NCI-H460 (cell line): ENCODE measurements at regions not wholly inside any gene's neighbourhood (a gene's known extent, or its start where the extent isn't known, plus 50 kb on each side); places are given as distances from the start of the nearest gene placed in this dataset.

ENCODE experiments used
- DNase-seq: peaks from one replicate; pipeline ENCODE4 v3.0.0-alpha.2; 2016; ENCODE audit warnings: low read depth; ENCODE audit errors: extremely low read depth

DNA sequence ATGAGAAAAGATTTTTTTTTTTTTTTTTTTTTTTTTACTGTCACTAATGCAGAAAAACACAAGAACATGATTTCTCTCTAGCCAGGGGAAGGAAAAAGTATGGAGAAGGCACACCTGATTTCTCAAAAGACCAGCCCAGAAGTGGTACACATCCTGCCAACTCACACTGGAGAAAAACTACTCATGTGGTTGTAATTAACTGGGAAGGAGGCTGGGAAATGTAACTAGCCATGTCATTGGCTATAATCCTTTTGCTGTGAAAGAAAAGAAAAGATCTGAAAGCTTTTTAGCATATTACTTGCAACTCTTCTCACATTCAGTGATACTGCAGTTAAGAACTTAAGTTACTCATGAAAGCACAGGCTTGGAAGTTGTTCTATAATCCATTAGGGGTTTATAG lies 195.9 kb upstream of the PMFBP1 start:
- DNase-seq: no peak

DNA sequence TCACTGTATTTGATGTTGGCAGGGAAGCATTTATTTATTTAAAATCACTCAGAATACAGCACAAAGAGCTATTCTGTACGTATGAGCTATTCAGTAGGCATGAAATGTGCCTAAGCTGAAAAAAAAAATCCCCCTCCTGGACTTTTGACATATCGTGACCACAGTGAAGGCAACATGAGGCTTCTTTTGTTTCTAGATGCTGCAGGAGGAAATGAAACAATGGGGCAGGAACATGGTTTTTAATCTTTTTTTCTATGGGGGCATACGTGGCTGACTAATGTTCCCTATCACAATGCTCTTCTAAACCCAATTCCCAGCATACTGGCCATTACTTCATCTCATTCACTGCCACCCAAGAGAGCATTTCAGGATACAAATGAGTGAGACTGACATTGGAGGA lies 191.0 kb upstream of the PMFBP1 start:
- DNase-seq: no peak

DNA sequence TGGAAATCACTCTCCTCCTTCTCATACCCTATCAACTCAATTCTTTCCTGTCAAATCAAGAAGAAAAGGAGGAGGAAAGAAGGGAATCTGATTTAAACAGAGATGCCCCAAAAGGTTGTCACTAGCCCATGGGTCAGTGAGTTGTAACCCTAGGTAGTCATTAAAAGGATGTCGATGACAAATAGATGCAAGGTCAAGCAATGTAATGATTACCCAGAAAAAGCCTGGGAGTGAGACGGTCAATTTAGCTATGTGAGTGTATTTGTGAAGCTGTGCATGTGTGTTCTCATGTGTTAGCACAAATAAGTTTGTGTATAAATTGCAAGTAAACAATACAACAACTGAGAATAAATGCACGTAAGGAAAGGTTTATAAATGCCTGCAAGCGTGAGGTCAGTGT lies 190.5 kb upstream of the PMFBP1 start:
- no peak for DNase-seq

DNA sequence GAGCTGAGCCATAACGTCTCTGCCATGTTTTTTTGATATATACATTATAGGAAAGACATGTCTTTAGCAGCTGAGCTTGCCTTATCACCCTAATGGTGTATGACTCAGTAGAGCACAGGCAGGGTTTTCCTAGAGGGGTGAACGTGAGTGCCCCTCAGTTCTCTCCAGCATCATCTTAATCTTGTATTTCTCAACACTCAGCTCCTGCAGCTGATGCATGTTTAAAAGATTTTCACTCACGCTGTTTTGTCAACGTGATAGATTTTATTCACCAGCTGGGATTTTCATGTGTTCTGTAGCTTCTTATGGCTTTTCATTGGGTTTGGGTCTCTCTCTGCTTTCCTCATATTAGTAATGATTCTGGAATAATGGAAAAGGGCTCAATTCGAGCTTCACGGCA lies 186.0 kb upstream of the PMFBP1 start:
- no peak for DNase-seq

DNA sequence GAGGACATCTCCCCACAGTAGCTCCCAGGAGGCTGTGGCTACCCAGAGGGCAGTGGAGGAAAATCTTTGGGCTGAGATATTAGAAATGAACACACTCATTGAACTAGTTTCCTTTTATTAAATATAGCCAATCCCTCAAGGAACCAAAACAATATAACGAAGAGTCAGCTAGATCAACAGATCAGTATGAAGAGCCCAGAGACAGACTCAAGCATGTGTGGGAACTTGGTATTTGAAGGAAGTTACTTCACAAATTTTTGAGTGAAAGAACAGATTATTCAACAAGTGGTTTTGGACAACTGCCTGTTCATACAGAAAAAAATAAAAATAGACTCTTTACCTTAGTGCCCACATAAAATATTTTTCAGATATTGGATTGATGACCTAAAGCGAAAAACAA lies 183.6 kb upstream of the PMFBP1 start:
- DNase-seq: no peak

DNA sequence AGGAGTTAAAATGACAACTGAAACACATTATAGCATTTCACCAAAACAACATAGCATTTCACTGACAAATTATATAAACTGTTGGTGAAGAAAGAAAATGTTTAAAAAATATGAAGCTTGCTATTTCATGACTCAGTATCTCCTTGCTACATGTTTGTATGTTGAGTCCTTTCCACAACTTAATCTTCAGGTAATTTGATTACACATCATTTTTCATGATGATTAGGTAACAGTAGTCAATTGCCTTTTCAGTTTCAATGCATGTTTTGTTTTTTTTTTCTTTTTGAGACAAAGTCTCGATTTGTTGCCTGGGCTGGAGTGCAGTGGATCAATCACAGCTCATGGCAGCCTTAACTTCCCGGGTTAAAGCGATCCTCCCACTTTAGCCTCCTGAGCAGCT lies 177.8 kb upstream of the PMFBP1 start:
- no peak for DNase-seq

DNA sequence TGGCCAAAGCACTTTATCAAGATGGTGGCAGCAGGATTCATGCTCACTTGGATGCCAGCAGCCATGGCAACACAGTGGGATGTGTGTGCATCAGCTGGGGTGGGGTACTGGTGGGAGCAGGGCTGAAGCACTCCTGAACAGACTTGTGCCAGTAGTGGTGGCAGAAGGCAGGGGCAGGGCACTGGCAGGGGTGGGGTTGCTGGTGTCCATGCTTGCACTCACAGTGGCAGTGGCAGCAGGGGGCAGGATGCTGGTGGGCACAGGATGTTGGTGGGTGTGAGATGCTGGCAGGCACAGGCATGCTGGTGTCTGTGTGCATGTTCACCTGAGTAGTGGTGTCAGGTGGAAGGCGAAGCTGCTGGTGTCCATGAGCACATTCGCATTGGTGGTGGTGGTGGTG lies 161.0 kb upstream of the PMFBP1 start:
- no peak for DNase-seq

DNA sequence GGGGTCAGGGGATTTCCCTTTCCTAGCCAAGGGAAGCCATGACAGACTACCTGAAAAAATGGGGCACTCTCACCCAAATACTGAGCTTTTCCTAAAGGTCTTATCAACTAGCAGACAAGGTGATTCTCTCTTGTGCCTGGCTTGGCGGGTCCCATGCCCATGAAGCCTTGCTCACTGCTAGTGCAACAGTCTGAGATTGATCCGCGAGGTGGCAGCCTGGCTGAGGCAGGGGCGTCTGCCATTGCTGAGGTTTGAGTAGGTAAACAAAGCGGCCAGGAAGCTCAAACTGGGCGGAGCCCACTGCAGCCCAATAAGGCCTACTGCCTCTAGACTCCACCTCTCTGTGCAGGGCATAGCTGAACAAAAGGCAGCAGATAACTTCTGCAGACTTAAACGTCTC lies 152.6 kb upstream of the PMFBP1 start:
- DNase-seq: no peak

DNA sequence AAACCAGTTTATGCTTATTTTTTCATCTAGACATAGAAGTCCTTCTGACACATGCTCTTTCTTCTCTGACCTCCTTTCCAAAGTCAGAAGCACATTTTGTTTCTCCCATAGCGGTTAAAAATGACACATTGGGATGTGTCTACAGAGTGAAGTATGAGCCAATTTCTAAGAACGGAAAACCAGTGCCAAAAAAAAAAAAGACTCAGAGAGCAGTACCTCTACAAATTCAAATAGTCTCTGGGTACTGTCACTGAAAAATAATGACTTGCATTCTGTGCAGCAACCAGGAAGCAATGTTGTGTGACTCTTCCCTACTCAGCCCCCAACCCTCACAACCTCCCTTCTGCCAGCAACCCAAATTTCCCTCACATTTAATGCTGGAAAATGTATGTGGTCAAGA lies 145.5 kb upstream of the PMFBP1 start:
- no peak for DNase-seq

DNA sequence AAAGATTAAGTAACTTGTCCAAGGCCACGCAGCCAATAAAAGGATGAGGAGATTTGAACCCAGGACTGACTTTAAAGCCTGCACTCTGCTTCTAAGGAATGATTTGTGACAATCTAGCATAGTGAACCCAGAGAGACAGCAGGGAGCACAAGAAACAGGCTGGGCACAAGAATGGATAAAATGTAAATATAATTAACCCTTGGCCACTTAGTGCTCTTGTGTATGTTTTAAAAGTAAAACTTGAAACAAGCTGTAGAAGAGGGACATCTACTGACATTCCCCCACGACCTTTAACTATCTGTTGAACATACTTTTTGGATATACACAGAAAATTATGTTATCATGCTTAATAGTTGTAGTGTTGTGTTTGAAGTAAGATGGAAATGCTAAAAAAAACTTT lies 141.9 kb upstream of the PMFBP1 start:
- DNase-seq: no peak

DNA sequence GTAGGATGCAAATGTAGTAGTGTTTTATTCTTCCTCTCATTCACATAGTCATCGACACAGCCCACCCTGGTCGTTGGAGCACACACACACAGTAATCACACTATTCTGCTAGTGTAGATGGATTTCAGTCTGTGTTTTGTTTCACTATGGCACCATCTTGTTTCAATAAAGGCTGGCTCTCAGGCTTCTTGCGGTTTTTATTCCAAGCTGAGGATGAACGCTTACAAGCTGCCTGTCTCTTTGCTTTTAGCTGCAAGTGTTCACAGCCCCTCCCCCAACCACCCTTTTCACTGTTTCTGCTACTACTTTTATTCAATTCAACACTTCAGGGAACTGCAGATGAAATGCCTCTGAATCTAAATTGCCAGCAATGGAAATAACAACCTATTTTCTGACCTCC lies 140.9 kb upstream of the PMFBP1 start:
- no peak for DNase-seq

DNA sequence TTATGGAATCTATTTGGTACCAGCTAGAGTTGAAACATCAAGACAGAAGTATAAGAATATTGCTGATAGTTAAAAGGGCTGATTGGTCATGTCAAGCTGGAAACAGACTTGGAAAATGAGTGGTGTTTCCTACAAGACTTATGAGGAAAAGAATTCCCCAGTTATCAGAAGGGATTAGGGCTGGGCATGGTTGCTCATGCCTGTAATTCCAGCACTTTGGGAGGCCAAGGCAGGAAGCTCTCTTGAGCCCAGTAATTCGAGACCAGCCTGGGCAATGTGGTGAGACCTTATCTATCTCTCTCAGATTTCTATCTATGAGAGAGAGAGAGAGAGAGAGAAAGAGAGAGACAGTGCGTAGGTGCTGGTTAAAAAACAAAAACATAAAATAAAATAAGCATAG lies 139.5 kb upstream of the PMFBP1 start:
- DNase-seq: no peak

DNA sequence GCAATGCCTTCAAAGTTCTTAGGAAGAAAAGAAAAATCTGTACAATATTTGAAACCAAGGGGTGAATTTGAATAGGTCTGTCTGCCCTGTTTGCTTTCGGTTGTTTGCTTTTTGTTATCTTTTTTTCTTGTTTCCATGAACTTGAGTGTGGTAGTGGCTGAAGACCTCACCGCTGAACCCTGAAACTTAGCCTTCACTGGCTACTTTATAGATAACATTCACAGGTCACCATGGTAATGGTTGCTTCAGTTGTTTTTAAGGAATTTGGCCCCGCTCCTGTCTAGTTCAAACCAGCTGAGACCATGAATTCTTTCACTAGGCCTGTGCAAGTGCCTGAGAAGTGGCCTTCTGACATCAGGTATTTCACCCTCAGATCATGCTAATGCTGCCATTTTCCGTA lies 137.0 kb upstream of the PMFBP1 start:
- DNase-seq: no peak

DNA sequence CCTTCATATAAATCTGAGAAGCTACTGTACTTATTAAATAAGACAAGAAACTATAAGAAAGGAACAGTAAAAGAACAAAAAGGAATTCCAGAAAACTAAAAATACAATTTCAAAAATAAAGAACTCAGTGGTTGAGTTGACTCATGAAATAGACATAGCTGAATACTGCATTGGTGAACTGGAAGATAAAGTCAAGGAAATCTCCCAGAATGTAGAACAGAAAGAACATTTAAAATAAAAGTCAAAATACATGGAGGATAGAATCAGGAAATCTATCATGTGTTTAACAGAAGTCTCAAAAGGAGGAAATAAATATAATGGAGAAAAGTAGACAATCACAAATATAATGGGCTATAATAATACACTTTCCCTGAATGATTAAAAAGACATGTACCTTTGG lies 136.4 kb upstream of the PMFBP1 start:
- DNase-seq: no peak

DNA sequence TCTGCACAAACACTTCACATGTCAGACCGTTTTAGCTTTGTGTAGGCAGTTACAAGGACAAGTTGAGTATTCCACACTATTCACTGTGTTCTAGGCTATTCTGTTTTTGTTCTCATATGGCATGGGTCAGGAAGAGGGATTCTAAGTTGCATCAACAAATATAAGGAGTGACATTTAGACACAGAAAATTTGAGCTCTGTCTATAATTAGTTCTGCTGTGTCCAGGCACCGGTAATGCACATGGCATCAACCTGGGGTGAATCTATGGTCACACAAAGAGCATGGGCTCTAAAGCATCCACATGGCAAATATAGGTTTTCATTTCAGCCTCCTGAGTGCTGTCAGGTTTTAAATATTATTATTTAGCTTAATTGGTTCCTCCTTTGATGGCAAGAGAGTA lies 130.4 kb upstream of the PMFBP1 start:
- no peak for DNase-seq

DNA sequence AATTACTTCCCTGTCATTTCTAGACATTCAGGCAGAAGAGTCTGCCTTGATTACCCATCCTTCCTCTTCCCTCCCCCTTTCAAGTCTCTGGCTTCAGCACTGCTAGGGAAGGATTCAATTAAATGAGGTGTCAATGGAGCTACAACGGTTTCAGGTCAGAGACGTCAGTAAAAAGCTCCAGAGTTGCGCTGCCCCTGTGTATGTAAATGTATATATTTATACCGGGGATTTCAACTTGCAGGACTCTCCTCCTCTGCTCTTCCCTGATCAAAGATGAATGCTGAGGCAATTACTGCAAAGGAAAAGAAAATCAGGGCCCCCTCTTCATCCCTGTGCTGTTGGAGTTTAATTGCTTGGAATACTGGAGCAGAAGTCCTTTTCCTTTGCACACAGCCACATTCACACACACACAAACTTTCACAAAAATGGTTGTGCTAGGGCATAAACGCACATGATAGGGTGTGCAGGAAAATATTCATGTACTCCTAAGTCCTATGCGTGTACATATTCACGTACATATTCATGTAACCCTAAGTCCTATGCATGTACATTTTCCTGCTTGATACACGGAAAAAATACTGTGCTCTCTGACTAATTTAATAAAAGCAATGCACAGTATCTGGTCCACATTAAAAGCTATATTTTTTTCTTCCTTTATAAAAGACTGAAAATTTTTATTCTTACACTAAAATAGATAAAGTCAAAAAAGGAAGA lies 129.7 kb upstream of the PMFBP1 start:
- DNase-seq: no peak

DNA sequence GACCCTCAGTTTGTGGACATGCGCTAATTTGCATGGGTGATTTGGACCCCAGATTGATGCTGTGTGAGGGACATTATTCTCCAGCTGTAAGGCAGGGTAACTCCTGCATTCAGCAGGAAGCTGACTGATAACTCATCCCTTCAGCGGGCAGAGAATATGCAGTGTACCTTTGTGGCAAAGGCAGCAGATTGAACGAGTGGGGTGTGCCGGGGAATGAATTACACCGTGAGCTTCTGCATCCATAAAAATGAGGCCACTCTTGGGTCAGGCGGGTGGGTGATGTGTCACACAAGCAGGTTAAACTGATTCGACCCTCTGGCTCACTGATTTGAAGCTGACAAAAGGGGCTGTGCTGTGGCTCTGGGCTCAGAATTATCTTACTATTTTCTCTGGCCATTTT lies 128.9 kb upstream of the PMFBP1 start:
- no peak for DNase-seq

DNA sequence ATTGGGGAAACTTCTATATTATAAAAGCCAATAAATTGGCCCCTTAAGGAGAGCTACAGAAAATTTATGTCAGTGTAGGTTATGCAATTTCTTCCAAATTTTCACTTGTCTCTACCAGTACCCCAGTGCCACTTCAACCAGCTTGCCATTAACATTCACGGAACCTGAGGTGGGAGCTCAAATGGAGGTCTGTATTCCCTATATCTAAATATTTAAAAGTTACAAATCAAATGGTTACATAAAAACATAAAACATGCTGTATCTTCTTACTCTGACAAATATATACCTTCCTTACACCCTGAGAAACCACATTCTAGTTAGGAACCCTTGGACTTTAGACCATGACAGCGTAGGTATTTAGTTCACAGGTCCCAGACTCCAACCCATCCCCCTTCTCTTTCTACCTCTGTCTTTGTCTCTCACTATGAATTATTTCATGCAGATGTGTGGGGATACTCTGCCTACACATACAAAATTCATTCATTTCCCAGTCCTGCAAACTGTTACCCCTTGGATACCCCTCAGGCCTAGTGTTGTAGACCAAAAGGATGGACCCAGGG lies 127.8 kb upstream of the PMFBP1 start:
- DNase-seq: no peak

DNA sequence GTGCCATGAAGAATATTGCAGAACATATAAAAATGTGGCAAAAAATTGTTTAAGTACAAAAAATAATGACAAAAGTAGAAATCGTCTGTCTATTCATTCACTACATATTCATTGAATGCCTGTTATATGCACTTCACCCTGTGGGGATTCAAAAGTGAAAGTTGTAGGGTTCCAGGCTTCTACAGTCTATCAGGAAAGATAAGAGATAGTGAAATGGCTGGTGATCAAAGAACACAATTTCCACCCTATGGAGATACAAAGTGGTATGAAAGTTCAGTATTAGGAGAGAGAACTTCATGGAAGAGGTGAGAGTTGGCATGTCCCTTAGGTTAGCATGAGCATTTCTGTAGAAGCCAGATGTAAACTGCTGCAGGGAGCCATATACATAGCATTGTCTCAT lies 127.0 kb upstream of the PMFBP1 start:
- no peak for DNase-seq

DNA sequence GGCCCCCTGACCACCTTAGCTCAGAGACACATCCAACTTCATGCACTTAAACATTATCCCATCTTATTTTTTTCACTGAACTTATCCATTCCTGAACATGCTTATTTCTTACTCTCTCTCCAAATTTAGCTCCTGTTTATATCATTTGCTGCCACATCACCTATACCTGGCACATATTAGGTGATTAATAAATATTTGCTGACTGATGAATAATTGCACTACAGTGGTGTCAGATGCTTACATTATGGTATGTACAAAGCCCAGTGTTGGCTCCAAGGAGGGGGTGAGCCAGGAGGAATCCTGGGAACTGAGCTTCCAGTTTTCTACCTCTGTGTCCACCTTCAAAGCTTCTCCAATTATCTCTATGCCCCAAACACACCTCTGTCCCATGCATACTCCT lies 124.0 kb upstream of the PMFBP1 start:
- DNase-seq: no peak

DNA sequence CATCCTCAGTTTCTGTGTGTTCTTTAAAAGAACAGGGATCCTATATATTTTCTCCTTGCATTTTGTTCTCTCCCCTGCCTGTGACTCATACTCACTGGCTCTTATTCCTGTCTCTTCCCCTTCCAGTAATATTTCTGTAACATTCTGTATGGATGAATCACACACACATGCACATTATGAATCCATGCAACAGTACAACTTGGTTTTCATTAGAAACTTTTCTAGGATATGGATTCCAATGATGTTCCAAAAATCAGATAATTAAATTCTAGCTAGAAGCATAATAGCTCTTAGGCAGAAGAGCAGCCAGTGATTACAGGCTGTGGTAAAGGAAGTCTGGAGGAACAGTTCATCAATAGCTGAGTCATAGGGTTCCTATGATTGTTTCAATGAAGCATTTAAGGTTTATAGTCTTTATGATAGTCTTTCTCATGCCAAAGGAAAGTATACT lies 119.6 kb upstream of the PMFBP1 start:
- DNase-seq: peak; percentile 38

DNA sequence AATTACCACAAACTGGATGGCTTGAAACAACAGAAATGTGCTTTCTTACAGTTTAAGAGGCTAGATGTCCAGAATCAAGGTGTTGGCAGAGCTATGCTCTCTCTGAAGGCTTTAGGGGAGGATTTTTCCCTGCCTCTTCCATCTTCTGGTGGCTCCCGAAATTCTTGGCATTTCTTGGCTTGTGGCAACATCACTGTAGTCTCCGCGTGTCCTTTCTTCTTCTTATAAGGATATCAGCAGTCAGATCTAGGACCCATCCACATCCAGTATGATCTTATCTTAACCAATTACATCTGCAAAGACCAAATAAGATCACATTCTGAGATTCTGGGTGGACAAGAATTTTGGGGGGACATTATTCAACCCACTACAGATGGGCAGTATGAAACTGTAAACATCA lies 119.2 kb upstream of the PMFBP1 start:
- DNase-seq: no peak

DNA sequence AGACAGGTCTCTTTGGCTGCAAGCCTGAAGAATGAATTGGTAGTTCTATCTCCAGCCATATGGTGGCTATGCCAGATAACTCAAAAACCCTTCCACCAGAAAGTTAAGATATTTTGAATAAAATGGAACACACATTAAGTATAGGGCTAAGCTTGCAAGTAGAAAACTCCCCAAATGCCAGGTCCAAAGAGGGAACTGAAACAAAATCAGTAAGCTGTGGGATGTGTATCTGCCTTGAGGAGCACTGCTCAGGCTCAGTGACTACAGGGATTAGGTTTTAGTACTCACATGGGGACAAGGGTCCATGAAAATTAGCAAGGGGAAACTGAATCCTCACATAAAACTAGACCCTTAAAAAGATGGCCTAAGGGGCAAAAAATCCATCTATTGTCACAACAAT lies 115.7 kb upstream of the PMFBP1 start:
- no peak for DNase-seq
